Stomach smooth muscle (tissue), 2 donors: ENCODE measurements at regions not wholly inside any gene's neighbourhood (a gene's known extent, or its start where the extent isn't known, plus 50 kb on each side); places are given as distances from the start of the nearest gene placed in this dataset.

Experiments
- H3K27ac ChIP-seq: one replicate; pipeline ENCODE4 v1.7.0; 2013; ENCODE audit warnings: mild to moderate bottlenecking, low read length, inconsistent platforms
- H3K27me3 ChIP-seq, 2 donors: one replicate each; pipeline ENCODE4 v1.7.0; 2013; ENCODE audit warnings: low read length in 2 of 2; ENCODE audit not compliant: insufficient read depth in 2 of 2, control insufficient read depth in 1 of 2
- H3K36me3 ChIP-seq, 2 donors: one replicate each; pipeline ENCODE4 v1.7.0; 2013; ENCODE audit warnings: low read length in 2 of 2; ENCODE audit not compliant: control insufficient read depth in 2 of 2, insufficient read depth in 2 of 2
- H3K4me1 ChIP-seq: one replicate; pipeline ENCODE4 v1.7.0; 2013; ENCODE audit warnings: low read length; ENCODE audit not compliant: control insufficient read depth, insufficient read depth
- H3K4me3 ChIP-seq, 2 donors: one replicate each; pipeline ENCODE4 v1.7.0; 2013; ENCODE audit warnings: low read length in 2 of 2
- H3K9ac ChIP-seq, 2 donors: one replicate each; pipeline ENCODE4 v1.7.0; 2013; ENCODE audit warnings: low read length in 2 of 2, mild to moderate bottlenecking in 1 of 2
- H3K9me3 ChIP-seq, 2 donors: one replicate each; pipeline ENCODE4 v1.7.0; 2013; ENCODE audit warnings: low read length in 2 of 2; ENCODE audit not compliant: control insufficient read depth in 2 of 2
- donor health status: healthy.
- donor health status: Pancreatic carcinoma.

GRCh38 chr4:179112441-179113170, 1670.4 kb upstream of the AGA start:
- Histone ChIP-seq H3K27ac (no peak overlapping the region), H3K36me3 (no peaks in the 10 kb centered on the region), H3K9me3 (no peaks in the 10 kb centered on the region), H3K4me3 (no peak overlapping the region), H3K27me3 (no peaks in the 10 kb centered on the region), H3K9ac (no peak overlapping the region), H3K4me1 (no peaks in the 10 kb centered on the region)

GRCh38 chr4:179114615-179115014, 1672.4 kb upstream of the AGA start:
- no peak overlapping the region for H3K9ac ChIP-seq
- H3K4me3 ChIP-seq = no peak overlapping the region
- H3K27ac ChIP-seq = no peak overlapping the region
- H3K27me3 ChIP-seq = no peaks in the 10 kb centered on the region
- H3K4me1 ChIP-seq = no peaks in the 10 kb centered on the region
- H3K36me3 ChIP-seq = no peaks in the 10 kb centered on the region
- no peaks in the 10 kb centered on the region for H3K9me3 ChIP-seq

GRCh38 chr4:179116011-179116410, 1673.8 kb upstream of the AGA start:
- no peak overlapping the region for H3K27ac ChIP-seq
- H3K36me3 ChIP-seq = no peaks in the 10 kb centered on the region
- H3K9ac ChIP-seq = no peak overlapping the region
- no peaks in the 10 kb centered on the region for H3K9me3 ChIP-seq
- H3K4me1 ChIP-seq = no peaks in the 10 kb centered on the region
- H3K27me3 ChIP-seq = no peaks in the 10 kb centered on the region
- no peak overlapping the region for H3K4me3 ChIP-seq

GRCh38 chr4:179116581-179116980, 1674.3 kb upstream of the AGA start:
- no peaks in the 10 kb centered on the region for H3K9me3 ChIP-seq
- no peaks in the 10 kb centered on the region for H3K27me3 ChIP-seq
- no peak overlapping the region for H3K27ac ChIP-seq
- no peak overlapping the region for H3K4me3 ChIP-seq
- no peaks in the 10 kb centered on the region for H3K36me3 ChIP-seq
- no peaks in the 10 kb centered on the region for H3K4me1 ChIP-seq
- H3K9ac ChIP-seq = no peak overlapping the region

- Histone ChIP-seq H3K27me3 (no peaks in the 10 kb centered on the region), H3K9me3 (no peaks in the 10 kb centered on the region), H3K27ac (no peak overlapping the region), H3K4me1 (no peaks in the 10 kb centered on the region), H3K9ac (no peak overlapping the region), H3K36me3 (no peaks in the 10 kb centered on the region), H3K4me3 (no peak overlapping the region)
These were observed 1680.8 kb upstream of the AGA start for GRCh38 chr4:179123084-179123483.

- no peaks in the 10 kb centered on the region for H3K4me1 ChIP-seq
- no peaks in the 10 kb centered on the region for H3K27me3 ChIP-seq
- no peaks in the 10 kb centered on the region for H3K9me3 ChIP-seq
- H3K9ac ChIP-seq = no peak overlapping the region
- H3K4me3 ChIP-seq = no peak overlapping the region
- no peaks in the 10 kb centered on the region for H3K36me3 ChIP-seq
- no peak overlapping the region for H3K27ac ChIP-seq
These were observed 1682.2 kb upstream of the AGA start for GRCh38 chr4:179124419-179124818.

- no peaks in the 10 kb centered on the region for H3K27me3 ChIP-seq
- H3K4me1 ChIP-seq = no peaks in the 10 kb centered on the region
- H3K9me3 ChIP-seq = no peaks in the 10 kb centered on the region
- no peak overlapping the region for H3K4me3 ChIP-seq
- H3K36me3 ChIP-seq = no peaks in the 10 kb centered on the region
- no peak overlapping the region for H3K9ac ChIP-seq
- no peak overlapping the region for H3K27ac ChIP-seq
These were observed 1682.7 kb upstream of the AGA start for GRCh38 chr4:179124957-179125356.

GRCh38 chr4:179125870-179126269, 1683.6 kb upstream of the AGA start:
- Histone ChIP-seq H3K4me1 (no peaks in the 10 kb centered on the region), H3K27ac (no peak overlapping the region), H3K36me3 (no peaks in the 10 kb centered on the region), H3K9ac (no peak overlapping the region), H3K9me3 (no peaks in the 10 kb centered on the region), H3K27me3 (no peaks in the 10 kb centered on the region), H3K4me3 (no peak overlapping the region)

GRCh38 chr4:179128299-179128698, 1686.1 kb upstream of the AGA start:
- no peak overlapping the region for H3K4me3 ChIP-seq
- no peak overlapping the region for H3K27ac ChIP-seq
- no peaks in the 10 kb centered on the region for H3K36me3 ChIP-seq
- no peak overlapping the region for H3K9ac ChIP-seq
- H3K27me3 ChIP-seq = no peaks in the 10 kb centered on the region
- H3K4me1 ChIP-seq = no peaks in the 10 kb centered on the region
- H3K9me3 ChIP-seq = no peaks in the 10 kb centered on the region

GRCh38 chr4:179130122-179130714, 1688.0 kb upstream of the AGA start:
- Histone ChIP-seq H3K36me3 (no peaks in the 10 kb centered on the region), H3K9ac (no peak overlapping the region), H3K27ac (no peak overlapping the region), H3K9me3 (no peaks in the 10 kb centered on the region), H3K27me3 (no peaks in the 10 kb centered on the region), H3K4me3 (no peak overlapping the region), H3K4me1 (no peaks in the 10 kb centered on the region)

DNA sequence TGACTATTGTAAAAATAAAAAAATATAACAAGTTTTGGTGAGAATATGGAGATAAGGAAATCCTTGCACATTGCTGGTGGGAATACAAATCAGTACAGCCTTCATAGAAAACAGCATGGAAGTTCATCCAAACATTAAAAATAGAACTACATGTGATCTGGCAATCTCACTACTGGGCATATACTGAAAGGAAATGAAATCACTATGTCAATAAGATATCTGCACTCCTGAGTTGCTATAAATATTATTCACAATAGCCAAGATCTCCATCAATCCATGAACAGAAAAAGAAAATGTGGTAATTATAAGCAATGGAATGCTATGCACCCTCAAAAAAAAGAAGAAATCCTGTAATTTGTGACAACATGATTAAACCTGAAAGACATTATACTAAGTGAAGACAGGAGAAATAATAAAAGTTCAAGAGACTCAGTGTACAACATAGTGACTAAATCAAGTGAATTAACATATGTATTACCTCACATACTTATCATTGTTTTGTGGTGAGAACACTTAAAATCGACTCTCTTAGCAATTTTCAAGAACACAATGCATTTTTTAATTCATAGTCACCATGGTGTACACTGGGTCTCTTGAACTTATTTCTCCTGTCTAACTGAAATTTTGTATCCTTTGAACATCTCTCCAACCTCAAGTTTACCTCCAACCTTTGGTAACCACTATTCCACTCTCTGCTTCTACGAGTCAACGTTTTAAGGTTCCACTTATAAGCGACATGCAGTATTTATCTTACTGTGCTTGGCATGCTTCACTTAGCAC, 1703.7 kb upstream of the AGA start:
- H3K27me3 ChIP-seq = no peaks in the 10 kb centered on the region
- no peak overlapping the region for H3K9ac ChIP-seq
- H3K27ac ChIP-seq = no peak overlapping the region
- no peaks in the 10 kb centered on the region for H3K9me3 ChIP-seq
- H3K4me3 ChIP-seq = no peak overlapping the region
- no peaks in the 10 kb centered on the region for H3K36me3 ChIP-seq
- no peaks in the 10 kb centered on the region for H3K4me1 ChIP-seq
